K562 (cell line): ENCODE measurements at regions not wholly inside any gene's neighbourhood (a gene's known extent, or its start where the extent isn't known, plus 50 kb on each side); places are given as distances from the start of the nearest gene placed in this dataset.

ENCODE experiments used
- ATAC-seq: fragments of 200-7000 bp; cut with Tn5 transposase; 3 replicates; pipeline ENCODE4 v1.9.1; 2020; ENCODE audit warnings: moderate library complexity
- BruUV-seq: library from RNA; stranded (reverse); fragments of 400-500 nt; replicated peaks from 2 replicates; lab custom pipeline; 2021; lab: Mats Ljungman, UMichigan
- CTCF ChIA-PET: fragments of 300-600 bp; formaldehyde crosslinking; extraction: SDS; loops from one replicate; lab custom pipeline; 2021; ENCODE audit warnings: low intra/inter-chr PET ratio; lab: Yijun Ruan, JAX
- POLR2A ChIA-PET: fragments of 300-600, 350-650 bp; sonication (Branson Sonifier 250); formaldehyde crosslinking; extraction: SDS; loops from one replicate; lab custom pipeline; 2021; ENCODE audit warnings: antibody characterized with exemption, inconsistent platforms; lab: Yijun Ruan, JAX
- DNase-seq, 4 experiments: peaks; one replicate each; pipeline versions ENCODE4 v3.0.0 to v3.0.0-alpha.2; 2011 to 2018; ENCODE audit warnings: low spot score in 3 of 4, mixed read lengths in 3 of 4; ENCODE audit errors: extremely low read depth in 1 of 4
- FAIRE-seq: peaks from 2 replicates; lab custom pipeline; 2011; peaks lifted over from hg19 to GRCh38; lab: Jason Lieb, UNC
- H2AFZ ChIP-seq: 2 replicates; pipeline ENCODE4 v1.6.0; 2011; ENCODE audit warnings: low read depth, low read length, control low read depth, inconsistent platforms
- H3K27ac ChIP-seq: fragments of 200-600 bp; 3 replicates; pipeline ENCODE4 v1.8.0; 2011; ENCODE audit warnings: low read depth, mild to moderate bottlenecking, control low read depth, inconsistent platforms, low read length, moderate library complexity, mixed read lengths; ENCODE audit errors: extremely low read depth
- H3K27me3 ChIP-seq, 2 experiments: fragments of 300-600 bp in 1 of 2; 2 replicates in 1 of 2; 3 replicates in 1 of 2; pipeline versions ENCODE4 v1.6.0 to v1.8.0; 2011; ENCODE audit warnings: inconsistent platforms in 2 of 2, low read length in 2 of 2, mild to moderate bottlenecking in 1 of 2, mixed read lengths in 1 of 2, moderate library complexity in 1 of 2; ENCODE audit not compliant: control insufficient read depth in 2 of 2, insufficient read depth in 2 of 2
- H3K36me3 ChIP-seq: fragments of 300-600 bp; 3 replicates; pipeline ENCODE4 v1.8.0; 2011; ENCODE audit warnings: mild to moderate bottlenecking, low read length, inconsistent platforms; ENCODE audit not compliant: control insufficient read depth, insufficient read depth
- H3K4me1 ChIP-seq, 2 experiments: fragments of 200-600 bp in 1 of 2; replicated peaks in 1 of 2; 2 replicates in 1 of 2; 3 replicates in 1 of 2; pipeline versions ENCODE4 v1.5.1 to v1.8.0; 2011; ENCODE audit warnings: inconsistent platforms in 2 of 2, low read length in 2 of 2, mild to moderate bottlenecking in 1 of 2, mixed read lengths in 1 of 2, moderate library complexity in 1 of 2; ENCODE audit not compliant: control insufficient read depth in 2 of 2, insufficient read depth in 2 of 2
- H3K4me2 ChIP-seq: 2 replicates; pipeline ENCODE4 v1.6.1; 2011; ENCODE audit warnings: low read length, control low read depth, inconsistent platforms, mixed read lengths; ENCODE audit not compliant: insufficient read depth
- H3K4me3 ChIP-seq: fragments of 200-600 bp; sonication (generic), shearing (Covaris generic); 2 replicates; pipeline ENCODE4 v1.5.1; 2016; ENCODE audit warnings: control low read depth, inconsistent platforms
- H3K79me2 ChIP-seq: fragments of 200-600 bp; 3 replicates; pipeline ENCODE4 v1.8.0; 2011; ENCODE audit warnings: low read length, inconsistent platforms; ENCODE audit not compliant: control insufficient read depth, insufficient read depth
- H3K9ac ChIP-seq, 2 experiments: 2 replicates each; pipeline versions ENCODE4 v1.6.0 to v1.6.1; 2011; ENCODE audit warnings: low read depth in 2 of 2, low read length in 2 of 2, control low read depth in 1 of 2, inconsistent platforms in 1 of 2, mild to moderate bottlenecking in 1 of 2, mixed read lengths in 1 of 2; ENCODE audit not compliant: insufficient read depth in 1 of 2
- H3K9me1 ChIP-seq: one replicate; pipeline ENCODE4 v1.6.0; 2011; ENCODE audit warnings: inconsistent platforms, mild to moderate bottlenecking, low read length, moderate library complexity; ENCODE audit not compliant: control insufficient read depth, insufficient read depth
- H3K9me3 ChIP-seq: replicated peaks from 2 replicates; pipeline ENCODE4 v1.5.1; 2011; ENCODE audit warnings: low read depth, low read length, inconsistent platforms; ENCODE audit not compliant: control insufficient read depth, insufficient read depth
- H4K20me1 ChIP-seq: replicated peaks from 2 replicates; pipeline ENCODE4 v1.6.1; 2011; ENCODE audit warnings: low read length, inconsistent platforms, mixed read lengths; ENCODE audit not compliant: control insufficient read depth, insufficient read depth
- ARID1B ChIP-seq: fragments of 450-650 bp; IDR thresholded peaks from 2 replicates; pipeline ENCODE4 v1.6.1; 2016; ENCODE audit warnings: antibody characterized with exemption, mild to moderate bottlenecking, inconsistent platforms
- ASH1L ChIP-seq: fragments of 450-650 bp; IDR thresholded peaks from 2 replicates; pipeline ENCODE4 v1.6.1; 2018; ENCODE audit warnings: borderline replicate concordance, mild to moderate bottlenecking, low read depth; ENCODE audit not compliant: partially characterized antibody
- BDP1 ChIP-seq: IDR thresholded peaks from 3 replicates; pipeline ENCODE4 v1.6.1; 2011; ENCODE audit not compliant: insufficient read length, insufficient read depth
- C11orf30 ChIP-seq: fragments of 450-650 bp; IDR thresholded peaks from 2 replicates; pipeline ENCODE4 v1.6.1; 2016; ENCODE audit warnings: low read depth, mild to moderate bottlenecking
- EP400 ChIP-seq: fragments of 450-650 bp; IDR thresholded peaks from 2 replicates; pipeline ENCODE4 v1.6.1; 2017; ENCODE audit warnings: antibody characterized with exemption, mild to moderate bottlenecking, moderate library complexity
- HCFC1 ChIP-seq: IDR thresholded peaks from 2 replicates; pipeline ENCODE4 v1.6.1; 2012; ENCODE audit warnings: low read depth, low read length, improper control_type of control experiment
- KDM1A ChIP-seq, 2 experiments: fragments of 450-650 bp; IDR thresholded peaks; 2 replicates each; pipeline ENCODE4 v1.6.1; 2016; ENCODE audit warnings: mild to moderate bottlenecking in 2 of 2
- MAFF ChIP-seq: IDR thresholded peaks from 2 replicates; pipeline ENCODE4 v1.6.1; 2012; ENCODE audit warnings: low read length, improper control_type of control experiment
- MAFG ChIP-seq: fragments of 450-650 bp; conservative IDR thresholded peaks from 2 replicates; pipeline ENCODE4 v1.6.1; 2016; ENCODE audit warnings: missing genetic modification characterization, missing compliant biosample characterization
- MAFK ChIP-seq: IDR thresholded peaks from 2 replicates; pipeline ENCODE4 v1.6.1; 2011; ENCODE audit warnings: low read length, improper control_type of control experiment
- NEUROD1 ChIP-seq: fragments of 150-350 bp; IDR thresholded peaks from 2 replicates; pipeline ENCODE4 v1.6.1; 2014; ENCODE audit warnings: borderline replicate concordance, low read length, low read depth; ENCODE audit not compliant: partially characterized antibody
- ZNF316 ChIP-seq: fragments of 450-650 bp; IDR thresholded peaks from 2 replicates; pipeline ENCODE4 v1.6.1; 2016
- ZNF589 ChIP-seq: fragments of 200-800 bp; sonication (Bioruptor generic); IDR thresholded peaks from 2 replicates; pipeline ENCODE4 v1.6.1; 2016; ENCODE audit warnings: low read depth, missing genetic modification characterization, missing compliant biosample characterization
- WGBS: fragments of 100-300 bp; shearing (Covaris generic); methylation state at CpG from one replicate; pipeline ENCODE4 v1.1.6; 2016; ENCODE audit warnings: low coverage, mixed read lengths; ENCODE audit not compliant: insufficient coverage; ENCODE audit errors: missing lambda C conversion rate; 5-methylcytosine and 5-hydroxymethylcytosine counted together
- in situ Hi-C: fragments of 300-500 bp; cut with MboI; formaldehyde crosslinking; loops from 4 replicates; pipeline ENCODE4 v1.15.0; 2018; ENCODE audit warnings: inconsistent platforms, mixed read lengths
- intact Hi-C: fragments of 100-400 bp; cut with micrococcal nuclease; formaldehyde crosslinking; loops from 2 replicates; pipeline ENCODE4 v1.14.2; 2022
- TF ChIP-seq, protein P1 (sequence below): fragments of 250-450 bp; sonication (Bioruptor Pico); IDR thresholded peaks from 2 replicates; pipeline ENCODE4 v1.8.0; 2021; ENCODE audit warnings: moderate library complexity, mild to moderate bottlenecking, inconsistent platforms

- Histone ChIP-seq H4K20me1 (no peaks in the 10 kb centered on the region), H3K4me1 (peaks cover 0 to 13% of the 10 kb centered on the region in 2 experiments; a peak in 2 of 5 replicates), H3K9me1 (no peaks in the 10 kb centered on the region), H3K4me2 (no peak overlapping the region), H3K9ac (no peak overlapping the region), H3K4me3 (no peak overlapping the region)
- POLR2A ChIA-PET = interaction anchor here (0.6 kb wide), 1 partner anchor 25 kb away, joined by 3 read pairs; no protein-coding TSS in a partner anchor
- CTCF ChIA-PET = no interaction called here
- intact Hi-C loops = no loop called here
- in situ Hi-C loops = no loop called here
- FAIRE-seq = peak; percentile 49
- WGBS = 42% methylated on average over 3 of the region's 3 CpGs
- peak in 1 of 4 experiments; percentile 41 for DNase-seq
- no peak for TF ChIP-seq ASH1L
- no peak for TF ChIP-seq BDP1
- TF ChIP-seq ZNF316 = peak; percentile 81
- TF ChIP-seq MAFG (tag) = peak; percentile 49
- TF ChIP-seq C11orf30 = peak; percentile 65
- no peak for TF ChIP-seq ARID1B
- no peak for TF ChIP-seq HCFC1
- TF ChIP-seq ZNF589 (CRISPR knock-in tag) = no peak
- TF ChIP-seq, protein P1, sequence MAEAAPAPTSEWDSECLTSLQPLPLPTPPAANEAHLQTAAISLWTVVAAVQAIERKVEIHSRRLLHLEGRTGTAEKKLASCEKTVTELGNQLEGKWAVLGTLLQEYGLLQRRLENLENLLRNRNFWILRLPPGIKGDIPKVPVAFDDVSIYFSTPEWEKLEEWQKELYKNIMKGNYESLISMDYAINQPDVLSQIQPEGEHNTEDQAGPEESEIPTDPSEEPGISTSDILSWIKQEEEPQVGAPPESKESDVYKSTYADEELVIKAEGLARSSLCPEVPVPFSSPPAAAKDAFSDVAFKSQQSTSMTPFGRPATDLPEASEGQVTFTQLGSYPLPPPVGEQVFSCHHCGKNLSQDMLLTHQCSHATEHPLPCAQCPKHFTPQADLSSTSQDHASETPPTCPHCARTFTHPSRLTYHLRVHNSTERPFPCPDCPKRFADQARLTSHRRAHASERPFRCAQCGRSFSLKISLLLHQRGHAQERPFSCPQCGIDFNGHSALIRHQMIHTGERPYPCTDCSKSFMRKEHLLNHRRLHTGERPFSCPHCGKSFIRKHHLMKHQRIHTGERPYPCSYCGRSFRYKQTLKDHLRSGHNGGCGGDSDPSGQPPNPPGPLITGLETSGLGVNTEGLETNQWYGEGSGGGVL (CRISPR knock-in tag) = no peak
- peak; percentile 58 for TF ChIP-seq MAFK
- peak; percentile 35; the same call in 1 of the 2 replicates for TF ChIP-seq MAFF
- TF ChIP-seq EP400 = no peak
- no peak for TF ChIP-seq NEUROD1
- TF ChIP-seq KDM1A (IDR thresholded peaks at IDR 0.05) = no peak
- TF ChIP-seq, all 486 proteins: peak for 5
- no TSS peak for BruUV-seq
- Histone ChIP-seq H3K27ac (peak overlapping the region; percentile 16; the same call in 1 of the 3 replicates), H3K36me3 (no peaks in the 10 kb centered on the region), H2AFZ (peak overlapping the region; percentile 87), H3K27me3 (no peaks in the 10 kb centered on the region), H3K79me2 (no peaks in the 10 kb centered on the region), H3K9me3 (no peaks in the 10 kb centered on the region)
- peak; percentile 55 for ATAC-seq
Observed at GRCh38 chr5:89065919-89066318, 182.9 kb upstream of the MEF2C start.
